ENCODE measurements at regions not wholly inside any gene's neighbourhood (a gene's known extent, or its start where the extent isn't known, plus 50 kb on each side); places are given as distances from the start of the nearest gene placed in this dataset.

DNA sequence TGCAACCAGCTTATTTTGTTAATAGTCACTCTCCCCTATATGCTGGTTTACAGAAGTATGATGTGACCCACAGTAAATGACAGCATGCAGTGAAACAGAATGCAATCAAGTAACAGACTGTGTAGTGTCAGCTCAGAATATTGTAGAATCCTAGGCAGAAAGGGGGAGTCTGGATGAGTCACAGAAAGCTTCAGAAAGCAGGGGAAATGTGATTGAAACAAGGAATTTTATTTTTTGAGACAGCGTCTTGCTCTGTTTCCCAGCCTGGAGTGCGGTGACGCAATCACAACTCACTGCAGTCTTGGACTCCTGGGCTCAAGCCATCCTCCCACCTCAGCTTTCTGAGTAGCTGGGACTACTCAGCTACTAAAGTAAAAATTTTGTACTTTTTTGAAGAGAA, 188.3 kb upstream of the FOXN2 start:
- Histone ChIP-seq H3K36me3 (ENCODE audit: control insufficient read depth, insufficient read depth, low read length) (no peaks in the 10 kb centered on the region), H3K4me2 (ENCODE audit: insufficient read depth, low read length) (no peak overlapping the region), H3K79me2 (ENCODE audit: control insufficient read depth, insufficient read depth, low read length) (no peaks in the 10 kb centered on the region), H3K27ac (ENCODE audit: extremely low read depth, low read depth, low read length) (no peak overlapping the region), H3K4me3 (no peak overlapping the region), H2AFZ (ENCODE audit: low read depth, low read length) (no peak overlapping the region), H3K9ac (ENCODE audit: insufficient read depth in 1 of 2, low read depth in 2 of 2, low read length in 2 of 2) (no peak overlapping the region), H3K9me3 (replicated peaks; ENCODE audit: control insufficient read depth, insufficient read depth, low read depth, low read length) (no peaks in the 10 kb centered on the region; the same call in 1 of the 2 replicates), H3K4me1 (replicated peaks in 1 of 2; ENCODE audit: control insufficient read depth in 2 of 2, insufficient read depth in 2 of 2, low read length in 2 of 2) (peaks cover 3 to 7% of the 10 kb centered on the region in 2 experiments; a peak in 3 of 5 replicates), H3K9me1 (ENCODE audit: control insufficient read depth, insufficient read depth, low read length) (no peaks in the 10 kb centered on the region), H3K27me3 (ENCODE audit: control insufficient read depth in 2 of 2, insufficient read depth in 2 of 2, low read length in 2 of 2) (no peaks in the 10 kb centered on the region), H4K20me1 (replicated peaks; ENCODE audit: control insufficient read depth, insufficient read depth, low read length) (no peaks in the 10 kb centered on the region)
- intact Hi-C loops (cut with micrococcal nuclease): no loop called here
- no TSS peak for BruUV-seq (replicated peaks)
- no peak for ATAC-seq
- peak in 1 of 2 experiments; percentile 31; a peak in 1 of 4 replicates for TF ChIP-seq TRIM24 (IDR thresholded peaks at IDR 0.05)
- no peak for TF ChIP-seq CHD2 (IDR thresholded peaks at IDR 0.05; ENCODE audit: low read depth, low read length)
- TF ChIP-seq HCFC1 (IDR thresholded peaks at IDR 0.05; ENCODE audit: low read depth, low read length): no peak
- TF ChIP-seq, protein P1, sequence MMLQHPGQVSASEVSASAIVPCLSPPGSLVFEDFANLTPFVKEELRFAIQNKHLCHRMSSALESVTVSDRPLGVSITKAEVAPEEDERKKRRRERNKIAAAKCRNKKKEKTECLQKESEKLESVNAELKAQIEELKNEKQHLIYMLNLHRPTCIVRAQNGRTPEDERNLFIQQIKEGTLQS (IDR thresholded peaks at IDR 0.05): peak; percentile 84
- TF ChIP-seq, protein P1 (CRISPR knock-in tag; conservative IDR thresholded peaks at IDR 0.05): no peak
- no peak; the same call in 1 of the 2 replicates for TF ChIP-seq CEBPG (CRISPR knock-in tag; IDR thresholded peaks at IDR 0.05)
- peak; percentile 80 for TF ChIP-seq CEBPG (tag; conservative IDR thresholded peaks at IDR 0.05 in 1 of 2, IDR thresholded peaks at IDR 0.05 in 1 of 2)
- TF ChIP-seq, protein P2, sequence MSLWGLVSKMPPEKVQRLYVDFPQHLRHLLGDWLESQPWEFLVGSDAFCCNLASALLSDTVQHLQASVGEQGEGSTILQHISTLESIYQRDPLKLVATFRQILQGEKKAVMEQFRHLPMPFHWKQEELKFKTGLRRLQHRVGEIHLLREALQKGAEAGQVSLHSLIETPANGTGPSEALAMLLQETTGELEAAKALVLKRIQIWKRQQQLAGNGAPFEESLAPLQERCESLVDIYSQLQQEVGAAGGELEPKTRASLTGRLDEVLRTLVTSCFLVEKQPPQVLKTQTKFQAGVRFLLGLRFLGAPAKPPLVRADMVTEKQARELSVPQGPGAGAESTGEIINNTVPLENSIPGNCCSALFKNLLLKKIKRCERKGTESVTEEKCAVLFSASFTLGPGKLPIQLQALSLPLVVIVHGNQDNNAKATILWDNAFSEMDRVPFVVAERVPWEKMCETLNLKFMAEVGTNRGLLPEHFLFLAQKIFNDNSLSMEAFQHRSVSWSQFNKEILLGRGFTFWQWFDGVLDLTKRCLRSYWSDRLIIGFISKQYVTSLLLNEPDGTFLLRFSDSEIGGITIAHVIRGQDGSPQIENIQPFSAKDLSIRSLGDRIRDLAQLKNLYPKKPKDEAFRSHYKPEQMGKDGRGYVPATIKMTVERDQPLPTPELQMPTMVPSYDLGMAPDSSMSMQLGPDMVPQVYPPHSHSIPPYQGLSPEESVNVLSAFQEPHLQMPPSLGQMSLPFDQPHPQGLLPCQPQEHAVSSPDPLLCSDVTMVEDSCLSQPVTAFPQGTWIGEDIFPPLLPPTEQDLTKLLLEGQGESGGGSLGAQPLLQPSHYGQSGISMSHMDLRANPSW (CRISPR knock-in tag; IDR thresholded peaks at IDR 0.05): no peak
- TF ChIP-seq JUND (IDR thresholded peaks at IDR 0.05; ENCODE audit: borderline replicate concordance, low read depth, low read length): 0 out of 2 replicates have a peak, but pooled peaks have one; percentile 25
- TF ChIP-seq JUND (tag; IDR thresholded peaks at IDR 0.05; ENCODE audit: borderline replicate concordance, low read depth, low read length): no peak
- peak; percentile 90 for TF ChIP-seq CEBPB (tag; IDR thresholded peaks at IDR 0.05)
- 80% methylated on average over 3 of the region's 3 CpGs for WGBS (ENCODE audit: insufficient coverage, low coverage, missing lambda C conversion rate)
- no peak for FAIRE-seq
- CTCF ChIA-PET (ENCODE audit: low intra/inter-chr PET ratio): no interaction called here
- no peak for DNase-seq (ENCODE audit: extremely low read depth in 1 of 4, low spot score in 3 of 4)
- in situ Hi-C loops (cut with MboI): no loop called here
- POLR2A ChIA-PET: interaction anchor here (0.6 to 1.4 kb wide), 2 partner anchors 8 to 9 kb away, joined by 3 to 6 read pairs; no protein-coding TSS in a partner anchor

Data from K562 (cell line).